Caco-2 (cell line): ENCODE measurements at regions not wholly inside any gene's neighbourhood (a gene's known extent, or its start where the extent isn't known, plus 50 kb on each side); places are given as distances from the start of the nearest gene placed in this dataset.
A peak's percentile ranks its signal among the peaks of the same experiment; 100 is the strongest.

ENCODE experiments used
- BruUV-seq: library from RNA; stranded (reverse); fragments of 400-500 nt; replicated peaks from 2 replicates; lab custom pipeline; 2021; lab: Mats Ljungman, UMichigan
- CTCF ChIA-PET: fragments of 300-600 bp; sonication (Branson Sonifier 250); formaldehyde crosslinking; loops from one replicate; lab custom pipeline; 2022; ENCODE audit warnings: antibody characterized with exemption; lab: Charles Lee
- POLR2A ChIA-PET: fragments of 300-600 bp; sonication (Branson Sonifier 250); formaldehyde crosslinking; loops from one replicate; lab custom pipeline; 2022; ENCODE audit warnings: antibody characterized with exemption; lab: Charles Lee
- DNase-seq, 2 experiments: peaks; one replicate each; pipeline versions ENCODE4 v3.0.0 to v3.0.0-alpha.2; 2020 to 2022
- H3K27me3 ChIP-seq: replicated peaks from 2 replicates; pipeline ENCODE4 v1.6.0; 2011; ENCODE audit warnings: low read length; ENCODE audit not compliant: control insufficient read depth, insufficient read depth
- H3K36me3 ChIP-seq: 2 replicates; pipeline ENCODE4 v1.5.1; 2011; ENCODE audit warnings: low read length; ENCODE audit not compliant: control insufficient read depth, insufficient read depth
- H3K4me1 ChIP-seq: fragments of 250-450 bp; sonication (Bioruptor Pico); 2 replicates; pipeline ENCODE4 v1.5.1; 2020; ENCODE audit warnings: mild to moderate bottlenecking
- H3K4me3 ChIP-seq: 2 replicates; pipeline ENCODE4 v1.5.1; 2011; ENCODE audit warnings: low read depth, mild to moderate bottlenecking, control low read depth, low read length
- H3K9me3 ChIP-seq: fragments of 250-450 bp; sonication (Bioruptor Pico); 2 replicates; pipeline ENCODE4 v1.5.1; 2020; ENCODE audit warnings: mild to moderate bottlenecking, moderate library complexity
- H3K27ac Mint-ChIP-seq: one replicate; pipeline ENCODE4 v1.8.0; 2022; ENCODE audit warnings: mixed read lengths; ENCODE audit not compliant: unreplicated experiment
- H3K27me3 Mint-ChIP-seq: one replicate; pipeline ENCODE4 v1.8.0; 2022; ENCODE audit warnings: mixed read lengths; ENCODE audit not compliant: insufficient read depth, unreplicated experiment
- H3K36me3 Mint-ChIP-seq: one replicate; pipeline ENCODE4 v1.8.0; 2022; ENCODE audit warnings: mild to moderate bottlenecking, mixed read lengths; ENCODE audit not compliant: insufficient read depth, unreplicated experiment
- H3K4me1 Mint-ChIP-seq: one replicate; pipeline ENCODE4 v1.8.0; 2022; ENCODE audit warnings: low read depth, mixed read lengths; ENCODE audit not compliant: unreplicated experiment
- H3K4me3 Mint-ChIP-seq: one replicate; pipeline ENCODE4 v1.8.0; 2022; ENCODE audit warnings: mild to moderate bottlenecking, moderate library complexity, mixed read lengths; ENCODE audit not compliant: unreplicated experiment
- H3K9me3 Mint-ChIP-seq: one replicate; pipeline ENCODE4 v1.8.0; 2022; ENCODE audit warnings: mixed read lengths; ENCODE audit not compliant: unreplicated experiment
- CTCF ChIP-seq, 2 experiments: fragments of 200-600 bp in 1 of 2; IDR thresholded peaks; 1 replicate in 1 of 2; 2 replicates in 1 of 2; pipeline versions ENCODE4 v1.5.1 to v1.8.0; 2011 to 2022; ENCODE audit warnings: antibody characterized with exemption in 1 of 2, control low read depth in 1 of 2, inconsistent platforms in 1 of 2, low read depth in 1 of 2, low read length in 1 of 2, mild to moderate bottlenecking in 1 of 2, moderate library complexity in 1 of 2; ENCODE audit not compliant: insufficient read depth in 1 of 2, severe bottlenecking in 1 of 2, unreplicated experiment in 1 of 2
- intact Hi-C: fragments of 100-400 bp; cut with micrococcal nuclease; formaldehyde crosslinking; loops from one replicate; pipeline ENCODE4 v1.10.0; 2022; ENCODE audit not compliant: unreplicated experiment

- BruUV-seq = no TSS peak
- POLR2A ChIA-PET = no interaction called here
Measured at GRCh38 chr5:29833394-29833793, 1360.1 kb upstream of the CDH6 start.

GRCh38 chr5:29822521-29822920 lies 1371.0 kb upstream of the CDH6 start:
- no peak for DNase-seq
- no peaks in the 10 kb centered on the region for H3K36me3 ChIP-seq
- POLR2A ChIA-PET = no interaction called here
- Mint-ChIP-seq H3K27me3 (peaks cover 3% of the 10 kb centered on the region), H3K4me3 (no peak overlapping the region), H3K4me1 (no peaks in the 10 kb centered on the region), H3K36me3 (no peaks in the 10 kb centered on the region), H3K9me3 (no peaks in the 10 kb centered on the region), H3K27ac (no peak overlapping the region)
- no peaks in the 10 kb centered on the region for H3K27me3 ChIP-seq
- no peak overlapping the region for H3K4me3 ChIP-seq
- intact Hi-C loops = no loop called here
- no peaks in the 10 kb centered on the region for H3K4me1 ChIP-seq
- BruUV-seq = no TSS peak
- CTCF ChIA-PET = no interaction called here
- H3K9me3 ChIP-seq = no peaks in the 10 kb centered on the region
- no peak for TF ChIP-seq CTCF (IDR thresholded peaks at IDR 0.05; ENCODE audit: insufficient read depth in 1 of 2, low read depth in 1 of 2, low read length in 1 of 2, severe bottlenecking in 1 of 2, unreplicated experiment in 1 of 2)

More at GRCh38 chr5:29833394-29833793, 1360.1 kb upstream of the CDH6 start:
- H3K36me3 Mint-ChIP-seq = no peaks in the 10 kb centered on the region
- no peaks in the 10 kb centered on the region for H3K4me1 Mint-ChIP-seq
- no peaks in the 10 kb centered on the region for H3K27me3 ChIP-seq
- no peak overlapping the region for H3K4me3 ChIP-seq
- no peaks in the 10 kb centered on the region for H3K4me1 ChIP-seq
- H3K9me3 Mint-ChIP-seq = no peaks in the 10 kb centered on the region
- intact Hi-C loops = no loop called here
- H3K27me3 Mint-ChIP-seq = no peaks in the 10 kb centered on the region
- H3K9me3 ChIP-seq = no peaks in the 10 kb centered on the region
- no peak overlapping the region for H3K4me3 Mint-ChIP-seq
- no peak for TF ChIP-seq CTCF (IDR thresholded peaks at IDR 0.05; ENCODE audit: insufficient read depth in 1 of 2, low read depth in 1 of 2, low read length in 1 of 2, severe bottlenecking in 1 of 2, unreplicated experiment in 1 of 2)
- CTCF ChIA-PET = no interaction called here
- H3K27ac Mint-ChIP-seq = no peak overlapping the region
- no peaks in the 10 kb centered on the region for H3K36me3 ChIP-seq
- DNase-seq = no peak

- Histone ChIP-seq H3K4me3 (no peak overlapping the region), H3K36me3 (no peaks in the 10 kb centered on the region), H3K9me3 (no peaks in the 10 kb centered on the region), H3K4me1 (no peaks in the 10 kb centered on the region), H3K27me3 (no peaks in the 10 kb centered on the region)
- CTCF ChIA-PET = interaction anchor here (0.6 kb wide), 1 partner anchor 168 kb away, joined by 3 read pairs; no protein-coding TSS in a partner anchor
- TF ChIP-seq CTCF (IDR thresholded peaks at IDR 0.05; ENCODE audit: insufficient read depth in 1 of 2, low read depth in 1 of 2, low read length in 1 of 2, severe bottlenecking in 1 of 2, unreplicated experiment in 1 of 2) = peak; percentile 25 to 32
- no peaks in the 10 kb centered on the region for H3K9me3 Mint-ChIP-seq
- DNase-seq = peak; percentile 34 to 47
- BruUV-seq = no TSS peak
- no peaks in the 10 kb centered on the region for H3K27me3 Mint-ChIP-seq
- no peak overlapping the region for H3K4me3 Mint-ChIP-seq
- no peaks in the 10 kb centered on the region for H3K36me3 Mint-ChIP-seq
- intact Hi-C loops = loop anchor here (1.0 kb wide), 4 partner anchors 53 to 445 kb away; no protein-coding TSS in a partner anchor
- peaks cover 14% of the 10 kb centered on the region for H3K4me1 Mint-ChIP-seq
- no peak overlapping the region for H3K27ac Mint-ChIP-seq
- POLR2A ChIA-PET = no interaction called here
Measured at GRCh38 chr5:29811914-29812679, 1381.4 kb upstream of the CDH6 start.
